HepG2 (cell line): ENCODE measurements at regions not wholly inside any gene's neighbourhood (a gene's known extent, or its start where the extent isn't known, plus 50 kb on each side); places are given as distances from the start of the nearest gene placed in this dataset.

Source experiments
- ATAC-seq: fragments of 200-7000 bp; cut with Tn5 transposase; 3 replicates; pipeline ENCODE4 v1.9.1; 2020; ENCODE audit warnings: mild to moderate bottlenecking, moderate library complexity
- BruUV-seq: library from RNA; stranded (reverse); fragments of 400-500 nt; replicated peaks from 2 replicates; lab custom pipeline; 2021; lab: Mats Ljungman, UMichigan
- CTCF ChIA-PET: fragments of 300-600 bp; formaldehyde crosslinking; extraction: SDS; loops from one replicate; lab custom pipeline; 2021; ENCODE audit warnings: low total read pairs, inconsistent platforms, low intra/inter-chr PET ratio; lab: Yijun Ruan, JAX
- POLR2A ChIA-PET: fragments of 350-600 bp; sonication (Branson Sonifier 250); formaldehyde crosslinking; loops from one replicate; lab custom pipeline; 2020; ENCODE audit warnings: antibody characterized with exemption, inconsistent platforms; lab: Yijun Ruan, JAX
- DNase-seq: peaks from one replicate; pipeline ENCODE4 v3.0.0-alpha.2; 2015; ENCODE audit warnings: low spot score
- FAIRE-seq: peaks from 3 replicates; lab custom pipeline; 2011; peaks lifted over from hg19 to GRCh38; lab: Jason Lieb, UNC
- H2AFZ ChIP-seq: one replicate; pipeline ENCODE4 v1.6.1; 2011; ENCODE audit warnings: low read length, inconsistent platforms
- H3K27ac ChIP-seq: fragments of 300-600 bp; 3 replicates; pipeline ENCODE4 v1.8.0; 2011; ENCODE audit warnings: mixed run types, mild to moderate bottlenecking, mixed read lengths, low read length, inconsistent platforms; ENCODE audit not compliant: insufficient read depth; ENCODE audit errors: extremely low read length
- H3K27me3 ChIP-seq, 2 experiments: fragments of 200-600 bp in 1 of 2; 2 replicates in 1 of 2; 3 replicates in 1 of 2; pipeline versions ENCODE4 v1.6.0 to v1.8.0; 2011; ENCODE audit warnings: low read length in 2 of 2, mild to moderate bottlenecking in 2 of 2, moderate library complexity in 2 of 2, inconsistent platforms in 1 of 2; ENCODE audit not compliant: insufficient read depth in 2 of 2, control insufficient read depth in 1 of 2
- H3K36me3 ChIP-seq, 2 experiments: fragments of 200-600 bp in 1 of 2; replicated peaks in 1 of 2; 2 replicates in 1 of 2; 3 replicates in 1 of 2; pipeline versions ENCODE4 v1.5.1 to v1.8.0; 2011; ENCODE audit warnings: low read length in 2 of 2, inconsistent platforms in 1 of 2; ENCODE audit not compliant: insufficient read depth in 2 of 2, control insufficient read depth in 1 of 2
- H3K4me1 ChIP-seq: 2 replicates; pipeline ENCODE4 v1.5.1; 2012; ENCODE audit warnings: low read length, inconsistent platforms; ENCODE audit not compliant: insufficient read depth
- H3K4me2 ChIP-seq: 2 replicates; pipeline ENCODE4 v1.6.0; 2011; ENCODE audit warnings: low read depth, low read length, inconsistent platforms
- H3K4me3 ChIP-seq, 3 experiments: fragments of 200-600 bp in 1 of 3; sonication (generic), shearing (Covaris generic) in 1 of 3; replicated peaks in 1 of 3; 2 replicates each; pipeline ENCODE4 v1.5.1; 2011 to 2016; ENCODE audit warnings: low read length in 3 of 3, inconsistent platforms in 2 of 3, low read depth in 2 of 3, mild to moderate bottlenecking in 2 of 3, control low read depth in 1 of 3, mixed read lengths in 1 of 3; ENCODE audit not compliant: insufficient read depth in 1 of 3
- H3K79me2 ChIP-seq: one replicate; pipeline ENCODE4 v1.6.1; 2011; ENCODE audit warnings: low read length, inconsistent platforms; ENCODE audit not compliant: insufficient read depth
- H3K9ac ChIP-seq: 2 replicates; pipeline ENCODE4 v1.6.0; 2011; ENCODE audit warnings: mild to moderate bottlenecking, low read depth, low read length, inconsistent platforms; ENCODE audit not compliant: insufficient read depth
- H3K9me3 ChIP-seq: 2 replicates; pipeline ENCODE4 v1.5.1; 2012; ENCODE audit warnings: mild to moderate bottlenecking, low read length
- H4K20me1 ChIP-seq: 2 replicates; pipeline ENCODE4 v1.6.0; 2011; ENCODE audit warnings: inconsistent platforms, mild to moderate bottlenecking, low read length, moderate library complexity; ENCODE audit not compliant: insufficient read depth
- NFKBIZ ChIP-seq: IDR thresholded peaks from 2 replicates; pipeline ENCODE4 v1.6.1; 2018; ENCODE audit warnings: missing genetic modification reagents, missing compliant biosample characterization
- TEAD3 ChIP-seq: optimal IDR thresholded peaks from 2 replicates; pipeline ENCODE3; 2016; ENCODE audit warnings: borderline replicate concordance
- ZFP90 ChIP-seq: sonication (generic); formaldehyde crosslinking; IDR thresholded peaks from 2 replicates; pipeline ENCODE4 v1.8.0; 2022; ENCODE audit warnings: missing genetic modification reagents, mild to moderate bottlenecking, inconsistent platforms, borderline replicate concordance
- ZNF142 ChIP-seq: sonication (generic); formaldehyde crosslinking; IDR thresholded peaks from 2 replicates; pipeline ENCODE4 v1.4.0; 2020; ENCODE audit warnings: missing genetic modification reagents
- ZNF225 ChIP-seq: sonication (generic); formaldehyde crosslinking; IDR thresholded peaks from 2 replicates; pipeline ENCODE4 v1.4.0; 2020; ENCODE audit warnings: mild to moderate bottlenecking, missing genetic modification reagents
- ZNF75D ChIP-seq: sonication (generic); formaldehyde crosslinking; IDR thresholded peaks from 2 replicates; pipeline ENCODE4 v1.8.1; 2023; ENCODE audit warnings: missing genetic modification reagents, mild to moderate bottlenecking, borderline replicate concordance
- WGBS: methylation state at CpG from one replicate; pipeline ENCODE4 v1.1.6; 2017; ENCODE audit warnings: low lambda C conversion rate; 5-methylcytosine and 5-hydroxymethylcytosine counted together
- in situ Hi-C: cut with HindIII; loops from 2 replicates; pipeline ENCODE4 v1.10.0; 2017; ENCODE audit warnings: low pct_unique_long_range_greater_than_20kb; ENCODE audit not compliant: extremely low pct_ligation_motif_present
- intact Hi-C: fragments of 100-400 bp; cut with micrococcal nuclease; formaldehyde crosslinking; loops from one replicate; pipeline ENCODE4 v1.10.0; 2022; ENCODE audit not compliant: unreplicated experiment

GRCh38 chr6:1507251-1507650, 102.5 kb upstream of the FOXC1 start:
- POLR2A ChIA-PET: no interaction called here
- Histone ChIP-seq H4K20me1 (no peaks in the 10 kb centered on the region), H3K4me3 (no peak overlapping the region), H3K9me3 (no peaks in the 10 kb centered on the region), H3K36me3 (no peaks in the 10 kb centered on the region), H3K27me3 (peaks cover 0 to 30% of the 10 kb centered on the region in 2 experiments; a peak in 4 of 5 replicates), H3K27ac (no peak overlapping the region), H3K9ac (no peak overlapping the region), H3K79me2 (no peaks in the 10 kb centered on the region), H3K4me1 (no peaks in the 10 kb centered on the region), H2AFZ (no peak overlapping the region), H3K4me2 (no peak overlapping the region)
- WGBS: 27% methylated on average over 6 of the region's 6 CpGs
- CTCF ChIA-PET: no interaction called here
- DNase-seq (no peak), ATAC-seq (no peak), FAIRE-seq (no peak)
- BruUV-seq: no TSS peak
- TF ChIP-seq ZNF142 (CRISPR knock-in tag): no peak
- TF ChIP-seq NFKBIZ (CRISPR knock-in tag): no peak
- TF ChIP-seq ZNF225 (CRISPR knock-in tag): no peak
- TF ChIP-seq ZFP90: no peak
- no peak for TF ChIP-seq TEAD3
- no peak for TF ChIP-seq ZNF75D (CRISPR knock-in tag)
- in situ Hi-C loops (no loop called here), intact Hi-C loops (no loop called here)
